SU-DHL-6 (cell line): ENCODE measurements at regions not wholly inside any gene's neighbourhood (a gene's known extent, or its start where the extent isn't known, plus 50 kb on each side); places are given as distances from the start of the nearest gene placed in this dataset.

Source experiments
- EZH2phosphoT487 ChIP-seq: fragments of 200-600 bp; sonication (generic), shearing (Covaris generic); conservative IDR thresholded peaks from 2 replicates; pipeline ENCODE4 v1.6.1; 2018; ENCODE audit warnings: mild to moderate bottlenecking, antibody characterized with exemption, low read length, moderate library complexity, mixed read lengths
- TF ChIP-seq, protein P1 (sequence below): fragments of 200-600 bp; sonication (generic); IDR thresholded peaks from one replicate; pipeline ENCODE4 v1.5.1; 2017; ENCODE audit warnings: antibody characterized with exemption, mild to moderate bottlenecking, low read length, moderate library complexity; ENCODE audit not compliant: insufficient read depth, poor library complexity, severe bottlenecking

DNA sequence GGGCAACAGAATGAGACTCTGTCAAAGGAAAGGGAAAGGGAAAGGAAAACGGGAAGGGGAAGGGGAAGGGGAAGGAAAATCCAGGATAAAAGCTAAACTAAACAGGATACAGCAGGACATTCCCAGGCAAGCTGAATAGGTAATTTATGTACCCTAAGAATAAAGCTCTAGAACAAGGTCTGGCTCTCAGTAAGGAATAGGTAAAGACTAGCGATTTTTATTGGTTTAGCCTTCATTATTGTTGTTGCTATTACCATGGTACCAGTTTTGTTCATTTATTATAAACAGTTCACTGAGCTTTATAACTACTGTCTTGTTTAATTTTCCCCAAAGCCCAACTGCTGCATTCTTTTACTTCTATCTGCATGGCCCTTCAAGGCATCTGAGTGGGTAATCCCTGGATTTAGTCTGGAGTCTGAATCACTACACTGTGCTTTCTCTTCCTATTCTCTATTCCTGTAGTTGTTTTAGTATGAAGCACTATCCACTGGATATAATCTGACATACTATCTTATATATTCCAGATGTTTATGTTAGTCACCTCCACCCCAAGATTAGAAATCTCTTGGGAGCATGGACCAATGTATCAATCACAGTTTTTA, 127.1 kb upstream of the TANK start:
- TF ChIP-seq, protein P1, sequence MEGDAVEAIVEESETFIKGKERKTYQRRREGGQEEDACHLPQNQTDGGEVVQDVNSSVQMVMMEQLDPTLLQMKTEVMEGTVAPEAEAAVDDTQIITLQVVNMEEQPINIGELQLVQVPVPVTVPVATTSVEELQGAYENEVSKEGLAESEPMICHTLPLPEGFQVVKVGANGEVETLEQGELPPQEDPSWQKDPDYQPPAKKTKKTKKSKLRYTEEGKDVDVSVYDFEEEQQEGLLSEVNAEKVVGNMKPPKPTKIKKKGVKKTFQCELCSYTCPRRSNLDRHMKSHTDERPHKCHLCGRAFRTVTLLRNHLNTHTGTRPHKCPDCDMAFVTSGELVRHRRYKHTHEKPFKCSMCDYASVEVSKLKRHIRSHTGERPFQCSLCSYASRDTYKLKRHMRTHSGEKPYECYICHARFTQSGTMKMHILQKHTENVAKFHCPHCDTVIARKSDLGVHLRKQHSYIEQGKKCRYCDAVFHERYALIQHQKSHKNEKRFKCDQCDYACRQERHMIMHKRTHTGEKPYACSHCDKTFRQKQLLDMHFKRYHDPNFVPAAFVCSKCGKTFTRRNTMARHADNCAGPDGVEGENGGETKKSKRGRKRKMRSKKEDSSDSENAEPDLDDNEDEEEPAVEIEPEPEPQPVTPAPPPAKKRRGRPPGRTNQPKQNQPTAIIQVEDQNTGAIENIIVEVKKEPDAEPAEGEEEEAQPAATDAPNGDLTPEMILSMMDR, result no peak
- no peak for TF ChIP-seq EZH2phosphoT487
